ENCODE measurements at regions not wholly inside any gene's neighbourhood (a gene's known extent, or its start where the extent isn't known, plus 50 kb on each side); places are given as distances from the start of the nearest gene placed in this dataset.

- no peak for TF ChIP-seq CTCF (conservative IDR thresholded peaks at IDR 0.05; ENCODE audit: low read depth, low read length)
- no peak overlapping the region for H3K4me3 ChIP-seq (ENCODE audit: low read depth, low read length)
- DNase-seq (ENCODE audit: low read depth), result no peak
Measured at GRCh38 chr1:41997153-41997552, 78.4 kb upstream of the HIVEP3 start.

GRCh38 chr1:41995441-41996130, 76.9 kb upstream of the HIVEP3 start:
- no peak for DNase-seq (ENCODE audit: low read depth)
- no peak overlapping the region for H3K4me3 ChIP-seq (ENCODE audit: low read depth, low read length)
- no peak for TF ChIP-seq CTCF (conservative IDR thresholded peaks at IDR 0.05; ENCODE audit: low read depth, low read length)

GRCh38 chr1:41994195-41994894, 75.6 kb upstream of the HIVEP3 start:
- TF ChIP-seq CTCF (conservative IDR thresholded peaks at IDR 0.05; ENCODE audit: low read depth, low read length), result no peak
- no peak overlapping the region for H3K4me3 ChIP-seq (ENCODE audit: low read depth, low read length)
- no peak for DNase-seq (ENCODE audit: low read depth)

- no peak for TF ChIP-seq CTCF (conservative IDR thresholded peaks at IDR 0.05; ENCODE audit: low read depth, low read length)
- no peak for DNase-seq (ENCODE audit: low read depth)
- H3K4me3 ChIP-seq (ENCODE audit: low read depth, low read length), result no peak overlapping the region
Measured at GRCh38 chr1:41983451-41983850, 64.7 kb upstream of the HIVEP3 start.

GRCh38 chr1:41981796-41982195, 63.1 kb upstream of the HIVEP3 start:
- TF ChIP-seq CTCF (conservative IDR thresholded peaks at IDR 0.05; ENCODE audit: low read depth, low read length), result no peak
- no peak for DNase-seq (ENCODE audit: low read depth)
- no peak overlapping the region for H3K4me3 ChIP-seq (ENCODE audit: low read depth, low read length)

- DNase-seq (ENCODE audit: low read depth), result peak; percentile 26
Measured at GRCh38 chr1:41980827-41981653, 62.3 kb upstream of the HIVEP3 start.

More at GRCh38 chr1:41980827-41981653, 62.3 kb upstream of the HIVEP3 start:
- no peak overlapping the region for H3K4me3 ChIP-seq (ENCODE audit: low read depth, low read length)
- TF ChIP-seq CTCF (conservative IDR thresholded peaks at IDR 0.05; ENCODE audit: low read depth, low read length), result no peak

All from choroid plexus epithelial cell (primary cell).